Esophagus muscularis mucosa (tissue), 3 donors: ENCODE measurements at regions not wholly inside any gene's neighbourhood (a gene's known extent, or its start where the extent isn't known, plus 50 kb on each side); places are given as distances from the start of the nearest gene placed in this dataset.

Source experiments
- CTCF ChIP-seq, 3 experiments: fragments of 200-600 bp in 2 of 3; fragments of 450-650 bp in 1 of 3; sonication (generic) in 2 of 3; IDR thresholded peaks; one replicate each; pipeline ENCODE4 v1.5.1; 2017 to 2019; ENCODE audit warnings: antibody characterized with exemption in 3 of 3, mild to moderate bottlenecking in 2 of 3, moderate library complexity in 1 of 3
- POLR2A ChIP-seq: fragments of 450-650 bp; IDR thresholded peaks from one replicate; pipeline ENCODE4 v1.6.1; 2017; ENCODE audit warnings: antibody characterized with exemption, moderate library complexity, mild to moderate bottlenecking, low read depth

DNA sequence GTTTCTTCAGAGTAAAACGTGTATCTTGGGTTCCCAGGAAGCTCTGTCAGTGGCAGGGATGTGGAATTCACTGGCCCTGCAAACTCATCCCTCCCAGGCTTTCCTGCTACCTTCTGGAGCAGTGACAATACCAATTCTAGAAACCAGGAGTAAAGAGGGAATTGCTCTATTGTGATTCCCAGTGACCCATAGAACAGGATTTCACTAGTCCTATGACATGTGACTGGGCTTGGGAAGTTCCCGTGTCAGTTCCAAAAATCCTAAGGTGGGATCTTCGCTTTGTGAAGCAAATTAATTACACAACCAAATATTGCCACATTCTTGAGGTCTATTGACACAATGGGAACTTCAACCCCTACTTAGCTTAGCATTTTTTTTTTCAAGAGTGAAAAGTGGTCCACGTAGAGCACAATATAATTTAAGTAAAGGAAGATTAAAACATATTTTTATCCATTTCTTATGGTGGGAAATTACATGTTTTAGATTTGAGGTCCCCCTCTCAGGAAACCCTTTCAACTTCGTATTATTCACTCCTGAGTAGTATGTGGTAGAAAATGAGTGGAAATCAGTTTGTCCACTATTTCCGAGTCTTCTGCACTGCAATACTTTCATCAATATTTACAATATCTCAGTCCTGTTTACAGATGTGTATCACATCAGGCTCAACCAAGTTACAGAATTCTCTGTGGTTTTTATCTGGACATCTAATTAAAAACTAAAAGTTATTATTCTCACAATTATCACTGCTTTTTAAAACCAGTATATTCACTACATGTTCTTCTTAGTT lies 88.9 kb upstream of the SOX5 start:
- TF ChIP-seq CTCF (IDR thresholded peaks at IDR 0.05): no peak
- no peak for TF ChIP-seq POLR2A
